Suprapubic skin (tissue), 4 donors: ENCODE measurements at regions not wholly inside any gene's neighbourhood (a gene's known extent, or its start where the extent isn't known, plus 50 kb on each side); places are given as distances from the start of the nearest gene placed in this dataset.
"Not testable (repeated sequence)": the region's sequence is repeated elsewhere in the genome, so short reads cannot be mapped to it uniquely, and the experiment has no call there.

Experiments
- CTCF ChIP-seq, 2 donors: fragments of 200-600 bp in 1 of 2; fragments of 450-650 bp in 1 of 2; sonication (generic) in 1 of 2; IDR thresholded peaks; one replicate each; pipeline ENCODE4 v1.5.1; 2016 to 2019; ENCODE audit warnings: antibody characterized with exemption in 2 of 2, mild to moderate bottlenecking in 1 of 2, moderate library complexity in 1 of 2
- EP300 ChIP-seq: sonication (generic); formaldehyde crosslinking; IDR thresholded peaks from one replicate; pipeline ENCODE4 v1.6.1; 2017; ENCODE audit warnings: antibody characterized with exemption
- POLR2A ChIP-seq, 2 donors: fragments of 450-650 bp; IDR thresholded peaks; one replicate each; pipeline ENCODE4 v1.6.1; 2017; ENCODE audit warnings: antibody characterized with exemption in 2 of 2, mild to moderate bottlenecking in 2 of 2, moderate library complexity in 2 of 2
- POLR2AphosphoS5 ChIP-seq, 3 donors: sonication (generic); formaldehyde crosslinking; IDR thresholded peaks; one replicate each; pipeline ENCODE4 v1.6.1; 2017; ENCODE audit warnings: antibody characterized with exemption in 3 of 3

GRCh38 chr9:63824804-63825203, 1460.2 kb downstream of the FOXD4L5 start:
- TF ChIP-seq CTCF (IDR thresholded peaks at IDR 0.05); POLR2A (IDR thresholded peaks at IDR 0.05); EP300; POLR2AphosphoS5 (IDR thresholded peaks at IDR 0.05): not testable (repeated sequence)
